GM18511 (cell line): ENCODE measurements at regions not wholly inside any gene's neighbourhood (a gene's known extent, or its start where the extent isn't known, plus 50 kb on each side); places are given as distances from the start of the nearest gene placed in this dataset.
"Not testable (repeated sequence)": the region's sequence is repeated elsewhere in the genome, so short reads cannot be mapped to it uniquely, and the experiment has no call there.

ENCODE experiments used
- ATAC-seq: cut with Tn5 transposase; IDR thresholded peaks from one replicate; pipeline ENCODE4 v1.9.1; 2021; ENCODE audit warnings: mild to moderate bottlenecking, moderate library complexity; ENCODE audit not compliant: unreplicated experiment

GRCh38 chr7:96826089-96826488, 116.4 kb upstream of the SEM1 start:
- no peak for ATAC-seq

DNA sequence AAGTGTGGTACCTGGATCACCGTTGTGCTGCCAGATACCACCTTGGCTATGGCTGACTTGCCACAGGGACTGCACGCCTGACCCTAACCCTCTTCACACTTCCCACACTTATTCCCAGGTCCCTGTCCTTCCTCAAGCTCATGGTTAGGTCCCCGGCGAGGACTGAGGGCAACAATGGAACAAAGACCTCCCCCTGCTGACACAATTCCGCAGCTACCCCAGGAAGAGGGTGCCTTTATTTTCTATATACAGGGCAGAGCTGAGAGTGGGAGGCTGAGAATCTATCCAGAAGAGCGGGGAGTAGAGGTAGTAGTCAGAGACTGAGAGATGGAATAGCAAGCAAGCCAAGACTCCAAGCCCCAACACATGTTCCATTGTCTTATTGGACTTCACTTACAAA, 118.1 kb upstream of the SEM1 start:
- ATAC-seq: no peak

GRCh38 chr7:96829121-96829520, 119.5 kb upstream of the SEM1 start:
- ATAC-seq: not testable (repeated sequence)

GRCh38 chr7:96831446-96831845, 121.8 kb upstream of the SEM1 start:
- no peak for ATAC-seq

GRCh38 chr7:96832092-96832662, 122.5 kb upstream of the SEM1 start:
- ATAC-seq: no peak

- ATAC-seq: no peak
These were observed 124.2 kb upstream of the SEM1 start for GRCh38 chr7:96833676-96834453.

DNA sequence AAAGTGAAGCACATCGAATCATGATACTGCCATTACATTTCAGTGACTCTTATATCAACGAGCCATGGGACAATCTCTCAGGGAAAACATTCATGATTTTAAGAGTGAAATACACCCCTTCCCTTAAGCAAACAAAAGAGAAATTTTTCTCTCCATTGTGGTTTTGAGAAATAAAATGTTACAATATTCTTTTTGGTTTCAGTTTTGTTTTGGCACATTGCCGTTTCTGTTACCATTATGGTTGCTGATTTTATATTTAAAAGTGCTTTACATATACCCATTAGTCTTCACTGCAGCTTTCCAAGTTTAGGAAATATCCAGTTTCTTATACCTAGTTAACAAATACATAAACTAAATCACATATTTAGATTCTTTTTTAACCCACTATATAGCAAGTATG, 126.8 kb upstream of the SEM1 start:
- ATAC-seq: no peak

GRCh38 chr7:96837593-96837992, 127.9 kb upstream of the SEM1 start:
- peak; percentile 99 for ATAC-seq

GRCh38 chr7:96838481-96838880, 128.8 kb upstream of the SEM1 start:
- no peak for ATAC-seq

- no peak for ATAC-seq
These were observed 145.5 kb upstream of the SEM1 start for GRCh38 chr7:96855139-96855538.

GRCh38 chr7:96855691-96856090, 146.0 kb upstream of the SEM1 start:
- no peak for ATAC-seq

- no peak for ATAC-seq
These were observed 135.8 kb upstream of the DLX6 start for GRCh38 chr7:96869538-96869937.

GRCh38 chr7:96870185-96870584, 135.2 kb upstream of the DLX6 start:
- ATAC-seq: no peak

DNA sequence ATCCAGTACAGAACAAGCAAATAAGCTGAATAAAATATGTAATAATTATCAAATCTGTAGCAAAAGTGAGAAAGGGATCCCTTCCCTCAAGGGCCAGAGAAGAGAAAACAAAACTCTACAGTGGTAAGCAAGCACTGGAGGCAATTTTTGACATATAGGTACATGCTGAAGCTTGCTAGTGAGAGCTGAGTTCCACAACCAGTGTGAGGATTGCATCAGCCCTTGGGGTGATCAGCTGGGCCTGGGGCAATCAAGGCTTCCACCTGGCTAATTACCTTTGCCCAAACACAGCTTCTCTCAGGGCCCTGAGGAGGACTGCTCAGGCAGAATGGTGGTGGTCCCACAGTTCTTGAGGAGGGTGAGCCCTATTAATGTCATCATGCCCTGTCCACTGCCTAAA, 134.4 kb upstream of the DLX6 start:
- ATAC-seq: no peak

GRCh38 chr7:96887426-96887825, 117.9 kb upstream of the DLX6 start:
- ATAC-seq: no peak

DNA sequence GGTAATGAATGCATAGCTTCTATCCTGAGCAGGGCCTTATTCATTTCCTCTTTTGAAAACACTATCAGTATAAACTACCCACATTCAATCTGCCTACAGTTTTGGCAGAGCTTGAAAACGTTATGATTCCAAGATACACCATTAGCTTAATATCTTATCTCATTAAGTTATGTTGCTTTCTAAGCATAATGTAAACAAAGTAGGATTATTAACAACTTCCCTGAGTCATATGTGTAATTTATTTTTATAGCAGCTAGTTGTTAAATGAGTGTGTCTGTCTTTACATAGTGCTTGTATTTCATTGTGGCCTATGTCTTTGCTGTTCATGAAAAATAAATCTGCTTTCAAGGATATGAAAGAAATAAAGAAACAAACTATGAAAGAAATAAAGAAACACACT, 106.2 kb upstream of the DLX6 start:
- ATAC-seq: no peak

DNA sequence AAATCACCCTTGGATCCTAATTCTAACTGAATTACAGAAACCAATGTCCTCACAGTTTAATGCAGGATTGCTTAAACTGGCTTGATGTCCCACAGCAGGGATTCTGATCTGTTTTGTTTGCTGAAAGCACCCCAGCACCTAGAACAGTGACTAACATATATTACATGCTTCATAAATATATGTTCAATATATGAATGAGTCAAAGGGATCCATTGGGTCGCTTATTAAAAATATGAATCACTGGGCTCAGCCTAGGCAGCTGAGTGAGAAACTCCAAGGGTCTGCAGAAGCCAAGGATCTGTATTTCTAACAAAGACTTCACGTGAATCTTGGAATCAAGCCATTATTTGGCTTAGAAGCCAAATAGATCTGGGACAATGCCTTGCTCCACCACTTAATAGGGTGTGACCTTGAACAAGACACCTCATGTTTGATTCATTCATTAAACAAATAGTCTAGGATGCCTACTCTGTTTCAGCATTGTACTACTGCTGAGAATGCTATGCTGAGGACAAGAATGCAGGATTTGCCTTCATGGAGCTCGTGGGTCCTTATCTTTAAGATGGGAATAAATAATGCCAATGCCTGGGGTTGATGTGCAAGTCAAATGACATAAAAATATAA, 103.4 kb upstream of the DLX6 start:
- ATAC-seq: no peak

GRCh38 chr7:96903906-96904305, 101.4 kb upstream of the DLX6 start:
- ATAC-seq: no peak

DNA sequence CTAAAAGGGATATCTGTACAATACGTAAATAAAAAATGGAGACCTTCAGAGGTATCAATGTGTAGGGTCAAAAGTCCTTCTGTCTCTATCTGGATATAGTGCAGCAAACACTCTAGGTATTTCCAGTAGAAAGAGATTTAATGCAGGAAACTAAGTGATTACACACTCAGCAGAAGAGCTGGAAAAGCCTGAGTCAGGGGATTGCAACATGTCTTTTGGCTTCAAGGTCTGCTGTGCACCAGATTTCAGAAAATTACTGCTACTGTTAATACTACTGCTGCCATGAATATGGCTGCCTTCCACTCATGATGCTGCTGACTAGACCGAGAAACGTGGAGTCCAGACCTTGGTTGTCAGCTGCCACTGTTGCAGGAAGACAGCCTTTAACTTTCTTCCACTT, 94.9 kb upstream of the DLX6 start:
- ATAC-seq: no peak

DNA sequence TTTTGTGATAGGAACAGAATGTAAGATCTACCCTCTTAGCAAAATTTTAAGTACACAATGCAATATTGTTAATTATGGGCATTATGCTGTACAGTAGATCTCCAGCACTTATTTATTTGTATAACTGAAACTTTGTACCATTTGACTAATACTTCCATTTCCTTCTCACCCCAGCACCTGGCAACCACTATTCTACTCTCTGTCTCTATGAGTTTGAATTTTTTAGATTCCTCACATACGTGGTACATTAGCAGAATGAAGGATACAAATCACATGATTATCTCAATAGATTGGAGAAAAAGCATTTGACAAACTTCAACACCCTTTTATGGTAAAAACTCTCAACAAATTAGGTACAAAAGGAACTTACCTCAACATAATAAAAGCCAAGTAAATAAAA, 90.3 kb upstream of the DLX6 start:
- no peak for ATAC-seq

GRCh38 chr7:96920064-96920463, 85.3 kb upstream of the DLX6 start:
- no peak for ATAC-seq

DNA sequence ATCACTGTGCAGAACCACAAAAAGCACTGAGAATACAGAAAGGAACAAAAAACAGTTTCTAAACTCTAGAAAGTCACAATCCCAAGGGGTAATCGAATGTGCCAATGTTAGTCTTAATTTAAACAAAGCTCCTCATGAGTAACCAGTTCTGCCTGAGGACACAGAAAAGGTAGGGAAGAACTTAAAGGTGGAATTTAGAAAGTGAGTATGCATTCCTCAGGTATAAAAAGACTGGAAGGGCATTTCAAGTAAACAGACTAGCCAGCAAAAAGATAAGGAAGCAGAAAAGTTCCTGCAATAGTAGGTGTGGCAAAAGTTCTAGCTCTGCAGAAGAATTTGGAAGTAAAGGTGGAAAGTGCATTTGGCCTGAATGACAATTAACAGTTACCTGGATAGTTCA, 84.6 kb upstream of the DLX6 start:
- no peak for ATAC-seq
